ENCODE measurements at regions not wholly inside any gene's neighbourhood (a gene's known extent, or its start where the extent isn't known, plus 50 kb on each side); places are given as distances from the start of the nearest gene placed in this dataset.

GRCh38 chr12:5260591-5261086 is 171.3 kb upstream of the NTF3 start:
- ATAC-seq (no peak), DNase-seq (no peak)
- Histone ChIP-seq H3K4me1 (ENCODE audit: control insufficient read depth, insufficient read depth, low read length) (no peaks in the 10 kb centered on the region), H3K4me3 (ENCODE audit: low read length) (no peak overlapping the region), H3K27ac (ENCODE audit: low read length) (no peak overlapping the region), H3K9me3 (ENCODE audit: control insufficient read depth, low read length) (no peaks in the 10 kb centered on the region), H3K27me3 (ENCODE audit: control insufficient read depth, insufficient read depth) (no peaks in the 10 kb centered on the region)
- intact Hi-C loops (cut with DNase I): no loop called here
- WGBS: 88% methylated on average over 1 of the region's 1 CpG

GRCh38 chr12:5262450-5262849 is 169.5 kb upstream of the NTF3 start:
- no peak for DNase-seq
- no peak overlapping the region for H3K4me3 ChIP-seq (ENCODE audit: low read length)
- ATAC-seq: no peak
- intact Hi-C loops (cut with DNase I): no loop called here
- WGBS: 78% methylated on average over 1 of the region's 1 CpG
- no peaks in the 10 kb centered on the region for H3K9me3 ChIP-seq (ENCODE audit: control insufficient read depth, low read length)
- H3K27me3 ChIP-seq (ENCODE audit: control insufficient read depth, insufficient read depth): no peaks in the 10 kb centered on the region
- no peaks in the 10 kb centered on the region for H3K4me1 ChIP-seq (ENCODE audit: control insufficient read depth, insufficient read depth, low read length)
- H3K27ac ChIP-seq (ENCODE audit: low read length): no peak overlapping the region

GRCh38 chr12:5262885-5263284 is 169.0 kb upstream of the NTF3 start:
- DNase-seq (no peak), ATAC-seq (no peak)
- 42% methylated on average over 2 of the region's 2 CpGs for WGBS
- no peaks in the 10 kb centered on the region for H3K4me1 ChIP-seq (ENCODE audit: control insufficient read depth, insufficient read depth, low read length)
- no peak overlapping the region for H3K27ac ChIP-seq (ENCODE audit: low read length)
- H3K27me3 ChIP-seq (ENCODE audit: control insufficient read depth, insufficient read depth): no peaks in the 10 kb centered on the region
- no peak overlapping the region for H3K4me3 ChIP-seq (ENCODE audit: low read length)
- H3K9me3 ChIP-seq (ENCODE audit: control insufficient read depth, low read length): no peaks in the 10 kb centered on the region
- intact Hi-C loops (cut with DNase I): no loop called here

- H3K4me3 ChIP-seq (ENCODE audit: low read length): no peak overlapping the region
- no peak overlapping the region for H3K27ac ChIP-seq (ENCODE audit: low read length)
- no peaks in the 10 kb centered on the region for H3K27me3 ChIP-seq (ENCODE audit: control insufficient read depth, insufficient read depth)
- intact Hi-C loops (cut with DNase I): no loop called here
- WGBS: 39% methylated on average over 2 of the region's 2 CpGs
- ATAC-seq (no peak), DNase-seq (no peak)
- H3K4me1 ChIP-seq (ENCODE audit: control insufficient read depth, insufficient read depth, low read length): no peaks in the 10 kb centered on the region
- H3K9me3 ChIP-seq (ENCODE audit: control insufficient read depth, low read length): no peaks in the 10 kb centered on the region
Observed at GRCh38 chr12:5264006-5264405, 167.9 kb upstream of the NTF3 start.

- Histone ChIP-seq H3K27ac (ENCODE audit: low read length) (no peak overlapping the region), H3K4me1 (ENCODE audit: control insufficient read depth, insufficient read depth, low read length) (no peaks in the 10 kb centered on the region), H3K9me3 (ENCODE audit: control insufficient read depth, low read length) (no peaks in the 10 kb centered on the region), H3K4me3 (ENCODE audit: low read length) (no peak overlapping the region), H3K27me3 (ENCODE audit: control insufficient read depth, insufficient read depth) (no peaks in the 10 kb centered on the region)
- no peak for DNase-seq
- ATAC-seq: no peak
- intact Hi-C loops (cut with DNase I): no loop called here
- WGBS: 85% methylated on average over 9 of the region's 9 CpGs
Observed at GRCh38 chr12:5267603-5268423, 164.1 kb upstream of the NTF3 start.

GRCh38 chr12:5268424-5269210 is 163.3 kb upstream of the NTF3 start:
- intact Hi-C loops (cut with DNase I): no loop called here
- DNase-seq (no peak), ATAC-seq (no peak)
- Histone ChIP-seq H3K9me3 (ENCODE audit: control insufficient read depth, low read length) (no peaks in the 10 kb centered on the region), H3K4me1 (ENCODE audit: control insufficient read depth, insufficient read depth, low read length) (no peaks in the 10 kb centered on the region), H3K27ac (ENCODE audit: low read length) (no peak overlapping the region), H3K4me3 (ENCODE audit: low read length) (no peak overlapping the region), H3K27me3 (ENCODE audit: control insufficient read depth, insufficient read depth) (no peaks in the 10 kb centered on the region)
- 91% methylated on average over 6 of the region's 6 CpGs for WGBS

- H3K4me3 ChIP-seq (ENCODE audit: low read length): no peak overlapping the region
- intact Hi-C loops (cut with DNase I): no loop called here
- ATAC-seq (no peak), DNase-seq (no peak)
- 91% methylated on average over 3 of the region's 3 CpGs for WGBS
- H3K4me1 ChIP-seq (ENCODE audit: control insufficient read depth, insufficient read depth, low read length): no peaks in the 10 kb centered on the region
- H3K9me3 ChIP-seq (ENCODE audit: control insufficient read depth, low read length): no peaks in the 10 kb centered on the region
- no peak overlapping the region for H3K27ac ChIP-seq (ENCODE audit: low read length)
- H3K27me3 ChIP-seq (ENCODE audit: control insufficient read depth, insufficient read depth): no peaks in the 10 kb centered on the region
Observed at GRCh38 chr12:5269846-5270245, 162.1 kb upstream of the NTF3 start.

- ATAC-seq (no peak), DNase-seq (no peak)
- no peaks in the 10 kb centered on the region for H3K9me3 ChIP-seq (ENCODE audit: control insufficient read depth, low read length)
- 82% methylated on average over 6 of the region's 6 CpGs for WGBS
- H3K4me3 ChIP-seq (ENCODE audit: low read length): no peak overlapping the region
- intact Hi-C loops (cut with DNase I): no loop called here
- no peaks in the 10 kb centered on the region for H3K27me3 ChIP-seq (ENCODE audit: control insufficient read depth, insufficient read depth)
- no peaks in the 10 kb centered on the region for H3K4me1 ChIP-seq (ENCODE audit: control insufficient read depth, insufficient read depth, low read length)
- H3K27ac ChIP-seq (ENCODE audit: low read length): no peak overlapping the region
Observed at GRCh38 chr12:5272018-5272785, 159.7 kb upstream of the NTF3 start.

- H3K9me3 ChIP-seq (ENCODE audit: control insufficient read depth, low read length): no peaks in the 10 kb centered on the region
- no peak for ATAC-seq
- no peak overlapping the region for H3K27ac ChIP-seq (ENCODE audit: low read length)
- no peaks in the 10 kb centered on the region for H3K4me1 ChIP-seq (ENCODE audit: control insufficient read depth, insufficient read depth, low read length)
- 77% methylated on average over 8 of the region's 8 CpGs for WGBS
- no peak for DNase-seq
- H3K27me3 ChIP-seq (ENCODE audit: control insufficient read depth, insufficient read depth): no peaks in the 10 kb centered on the region
- intact Hi-C loops (cut with DNase I): no loop called here
- no peak overlapping the region for H3K4me3 ChIP-seq (ENCODE audit: low read length)
Observed at GRCh38 chr12:5273709-5274108, 158.2 kb upstream of the NTF3 start.

- DNase-seq (no peak), ATAC-seq (peak in 1 of 2 donors; percentile 18)
- no peaks in the 10 kb centered on the region for H3K4me1 ChIP-seq (ENCODE audit: control insufficient read depth, insufficient read depth, low read length)
- no peak overlapping the region for H3K4me3 ChIP-seq (ENCODE audit: low read length)
- intact Hi-C loops (cut with DNase I): no loop called here
- H3K27me3 ChIP-seq (ENCODE audit: control insufficient read depth, insufficient read depth): no peaks in the 10 kb centered on the region
- 80% methylated on average over 4 of the region's 4 CpGs for WGBS
- no peaks in the 10 kb centered on the region for H3K9me3 ChIP-seq (ENCODE audit: control insufficient read depth, low read length)
- no peak overlapping the region for H3K27ac ChIP-seq (ENCODE audit: low read length)
Observed at GRCh38 chr12:5276327-5276880, 155.5 kb upstream of the NTF3 start.
